ENCODE measurements at regions not wholly inside any gene's neighbourhood (a gene's known extent, or its start where the extent isn't known, plus 50 kb on each side); places are given as distances from the start of the nearest gene placed in this dataset.

- DNase-seq (ENCODE audit: low read depth) = no peak
Measured at GRCh38 chr22:48651981-48652538, 1175.6 kb downstream of the BRD1 start.

GRCh38 chr22:48651036-48651890 is 1176.4 kb downstream of the BRD1 start:
- no peak for DNase-seq (ENCODE audit: low read depth)

GRCh38 chr22:48650323-48651035 is 1177.2 kb downstream of the BRD1 start:
- DNase-seq (ENCODE audit: low read depth) = no peak

GRCh38 chr22:48649466-48649865 is 1178.2 kb downstream of the BRD1 start:
- no peak for DNase-seq (ENCODE audit: low read depth)

- no peak for DNase-seq (ENCODE audit: low read depth)
Measured at GRCh38 chr22:48649031-48649430, 1178.6 kb downstream of the BRD1 start.

- no peak for DNase-seq (ENCODE audit: low read depth)
Measured at GRCh38 chr22:48647606-48648515, 1179.8 kb downstream of the BRD1 start.

GRCh38 chr22:48647051-48647450 is 1180.6 kb downstream of the BRD1 start:
- no peak for DNase-seq (ENCODE audit: low read depth)

- DNase-seq (ENCODE audit: low read depth) = no peak
Measured at GRCh38 chr22:48646216-48646925, 1181.3 kb downstream of the BRD1 start.

- DNase-seq (ENCODE audit: low read depth) = no peak
Measured at GRCh38 chr22:48645766-48646165, 1181.9 kb downstream of the BRD1 start.

- no peak for DNase-seq (ENCODE audit: low read depth)
Measured at GRCh38 chr22:48644997-48645396, 1182.7 kb downstream of the BRD1 start.

GRCh38 chr22:48644108-48644507 is 1183.6 kb downstream of the BRD1 start:
- no peak for DNase-seq (ENCODE audit: low read depth)

GRCh38 chr22:48643066-48643731 is 1184.5 kb downstream of the BRD1 start:
- DNase-seq (ENCODE audit: low read depth) = no peak

GRCh38 chr22:48642550-48642949 is 1185.1 kb downstream of the BRD1 start:
- DNase-seq (ENCODE audit: low read depth) = no peak

GRCh38 chr22:48641906-48642475 is 1185.7 kb downstream of the BRD1 start:
- no peak for DNase-seq (ENCODE audit: low read depth)

GRCh38 chr22:48640890-48641841 is 1186.5 kb downstream of the BRD1 start:
- no peak for DNase-seq (ENCODE audit: low read depth)

- DNase-seq (ENCODE audit: low read depth) = no peak
Measured at GRCh38 chr22:48639896-48640748, 1187.6 kb downstream of the BRD1 start.

GRCh38 chr22:48639021-48639795 is 1188.5 kb downstream of the BRD1 start:
- no peak for DNase-seq (ENCODE audit: low read depth)

Data from non-pigmented ciliary epithelial cell (primary cell).